Upper lobe of right lung (tissue), 1 donor: ENCODE measurements at regions not wholly inside any gene's neighbourhood (a gene's known extent, or its start where the extent isn't known, plus 50 kb on each side); places are given as distances from the start of the nearest gene placed in this dataset.
A peak's percentile ranks its signal among the peaks of the same experiment; 100 is the strongest.

ENCODE experiments used
- ATAC-seq: fragments of 200-7000 bp; cut with Tn5 transposase; one replicate; pipeline ENCODE4 v1.9.1; 2020; ENCODE audit warnings: mild to moderate bottlenecking, moderate library complexity
- DNase-seq: peaks from one replicate; pipeline ENCODE4 v3.0.0-alpha.2; 2020
- H3K27ac ChIP-seq: fragments of 200-600 bp; one replicate; pipeline ENCODE4 v1.8.0; 2022
- H3K27me3 ChIP-seq: fragments of 200-600 bp; one replicate; pipeline ENCODE4 v1.8.0; 2022; ENCODE audit warnings: mild to moderate bottlenecking
- H3K36me3 ChIP-seq: fragments of 200-600 bp; one replicate; pipeline ENCODE4 v1.8.0; 2022
- H3K4me1 ChIP-seq: fragments of 200-600 bp; one replicate; pipeline ENCODE4 v1.8.0; 2022
- H3K4me3 ChIP-seq: fragments of 200-600 bp; one replicate; pipeline ENCODE4 v1.8.0; 2022; ENCODE audit warnings: mild to moderate bottlenecking
- H3K9me3 ChIP-seq: fragments of 200-600 bp; one replicate; pipeline ENCODE4 v1.8.0; 2022
- intact Hi-C: fragments of 100-400 bp; cut with DNase I; formaldehyde crosslinking; loops from one replicate; pipeline ENCODE4 v1.11.0; 2022
- TF ChIP-seq, protein P1 (sequence below): fragments of 200-600 bp; IDR thresholded peaks from one replicate; pipeline ENCODE4 v1.8.0; 2022; ENCODE audit warnings: antibody characterized with exemption
- donor health status: DM: no; HTN: yes; CAD: no; lungs with severe emphysema.

DNA sequence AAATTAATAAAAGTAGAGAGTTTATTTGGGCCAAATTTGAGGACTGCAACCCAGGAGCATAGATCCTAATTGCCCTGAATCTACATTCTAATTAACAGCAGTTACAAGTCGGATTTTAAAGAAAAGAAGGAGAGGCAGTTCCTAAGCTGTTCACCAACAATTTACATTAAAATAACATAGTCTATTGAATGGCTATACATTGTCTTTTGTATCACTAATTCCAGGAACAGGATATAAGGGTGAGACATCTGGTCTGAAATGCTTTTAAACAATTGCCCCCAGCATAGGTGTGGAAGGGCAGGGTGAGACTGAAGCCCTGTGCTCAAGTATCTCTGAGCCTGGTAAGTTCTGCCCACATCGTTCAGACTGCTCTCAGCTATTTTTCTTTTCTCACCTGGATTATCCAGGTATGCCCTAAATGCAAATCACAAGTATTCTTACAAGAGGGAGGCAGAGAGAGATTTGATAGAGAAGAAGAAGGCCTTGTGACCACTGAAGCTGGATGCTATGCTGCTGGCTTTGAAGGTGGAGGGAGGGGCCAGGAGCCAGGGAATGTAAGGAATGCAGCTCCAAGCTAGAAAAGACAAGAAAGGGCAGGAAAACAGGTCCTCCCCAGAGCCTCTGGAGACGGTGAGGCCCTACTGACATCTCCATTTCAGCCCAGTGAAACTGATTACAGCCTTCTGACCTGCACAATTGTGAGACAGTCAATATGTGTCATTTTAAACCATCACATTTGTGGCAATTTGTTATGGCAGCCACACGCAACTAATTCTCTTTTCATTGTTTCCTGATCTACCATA is 189.4 kb upstream of the ARL4C start:
- peak; percentile 37 for ATAC-seq
- Histone ChIP-seq H3K27ac (no peak overlapping the region), H3K27me3 (no peaks in the 10 kb centered on the region), H3K4me1 (no peaks in the 10 kb centered on the region), H3K9me3 (no peaks in the 10 kb centered on the region), H3K4me3 (no peak overlapping the region), H3K36me3 (no peaks in the 10 kb centered on the region)
- intact Hi-C loops, result no loop called here
- DNase-seq, result no peak
- TF ChIP-seq, protein P1, sequence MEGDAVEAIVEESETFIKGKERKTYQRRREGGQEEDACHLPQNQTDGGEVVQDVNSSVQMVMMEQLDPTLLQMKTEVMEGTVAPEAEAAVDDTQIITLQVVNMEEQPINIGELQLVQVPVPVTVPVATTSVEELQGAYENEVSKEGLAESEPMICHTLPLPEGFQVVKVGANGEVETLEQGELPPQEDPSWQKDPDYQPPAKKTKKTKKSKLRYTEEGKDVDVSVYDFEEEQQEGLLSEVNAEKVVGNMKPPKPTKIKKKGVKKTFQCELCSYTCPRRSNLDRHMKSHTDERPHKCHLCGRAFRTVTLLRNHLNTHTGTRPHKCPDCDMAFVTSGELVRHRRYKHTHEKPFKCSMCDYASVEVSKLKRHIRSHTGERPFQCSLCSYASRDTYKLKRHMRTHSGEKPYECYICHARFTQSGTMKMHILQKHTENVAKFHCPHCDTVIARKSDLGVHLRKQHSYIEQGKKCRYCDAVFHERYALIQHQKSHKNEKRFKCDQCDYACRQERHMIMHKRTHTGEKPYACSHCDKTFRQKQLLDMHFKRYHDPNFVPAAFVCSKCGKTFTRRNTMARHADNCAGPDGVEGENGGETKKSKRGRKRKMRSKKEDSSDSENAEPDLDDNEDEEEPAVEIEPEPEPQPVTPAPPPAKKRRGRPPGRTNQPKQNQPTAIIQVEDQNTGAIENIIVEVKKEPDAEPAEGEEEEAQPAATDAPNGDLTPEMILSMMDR, result no peak

DNA sequence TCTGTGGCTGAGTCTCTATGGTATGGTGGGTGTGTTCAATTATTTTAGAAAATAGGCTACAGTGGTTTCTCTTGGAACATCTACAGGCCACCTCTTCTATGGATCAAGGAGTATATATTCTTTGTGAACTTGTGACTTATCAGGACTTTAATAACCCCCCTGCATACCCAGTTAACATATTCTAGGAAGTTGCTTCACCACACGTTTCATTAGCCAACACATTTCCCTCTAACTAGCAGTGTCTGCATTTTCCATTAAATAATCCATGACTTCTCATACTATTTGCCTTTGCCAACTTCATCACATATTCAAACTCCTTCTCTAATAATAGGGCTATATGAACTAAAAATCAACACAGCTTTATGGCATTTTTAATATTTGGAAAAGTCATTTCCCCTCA is 187.6 kb upstream of the ARL4C start:
- TF ChIP-seq, protein P1, result no peak
- H3K4me1 ChIP-seq, result peaks cover 7% of the 10 kb centered on the region
- H3K27me3 ChIP-seq, result no peaks in the 10 kb centered on the region
- no peaks in the 10 kb centered on the region for H3K9me3 ChIP-seq
- no peak for ATAC-seq
- H3K27ac ChIP-seq, result no peak overlapping the region
- H3K36me3 ChIP-seq, result no peaks in the 10 kb centered on the region
- intact Hi-C loops, result no loop called here
- no peak overlapping the region for H3K4me3 ChIP-seq
- DNase-seq, result no peak

DNA sequence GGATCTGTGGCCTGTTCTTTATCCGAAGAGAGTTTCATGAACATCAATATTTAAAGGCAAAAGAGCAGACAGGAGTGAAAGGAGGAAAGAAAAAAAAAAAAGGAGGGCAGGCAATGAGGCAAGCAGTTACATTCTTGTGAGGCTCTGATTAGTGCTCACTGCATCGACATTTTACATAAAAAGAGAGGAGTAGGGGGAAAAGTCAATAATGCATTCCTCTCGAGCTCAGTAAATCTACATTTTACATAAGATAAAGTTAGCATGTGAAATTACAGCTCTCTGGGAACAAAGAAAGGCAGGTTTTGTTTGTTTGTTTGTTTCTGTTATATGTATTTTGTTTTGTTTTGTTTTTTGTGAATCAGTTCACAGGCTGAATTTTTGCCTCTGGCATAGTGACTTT is 187.1 kb upstream of the ARL4C start:
- intact Hi-C loops, result no loop called here
- ATAC-seq (no peak), DNase-seq (no peak)
- H3K4me3 ChIP-seq, result no peak overlapping the region
- H3K4me1 ChIP-seq, result peaks cover 7% of the 10 kb centered on the region
- TF ChIP-seq, protein P1, result no peak
- H3K36me3 ChIP-seq, result no peaks in the 10 kb centered on the region
- no peaks in the 10 kb centered on the region for H3K9me3 ChIP-seq
- H3K27ac ChIP-seq, result no peak overlapping the region
- no peaks in the 10 kb centered on the region for H3K27me3 ChIP-seq

DNA sequence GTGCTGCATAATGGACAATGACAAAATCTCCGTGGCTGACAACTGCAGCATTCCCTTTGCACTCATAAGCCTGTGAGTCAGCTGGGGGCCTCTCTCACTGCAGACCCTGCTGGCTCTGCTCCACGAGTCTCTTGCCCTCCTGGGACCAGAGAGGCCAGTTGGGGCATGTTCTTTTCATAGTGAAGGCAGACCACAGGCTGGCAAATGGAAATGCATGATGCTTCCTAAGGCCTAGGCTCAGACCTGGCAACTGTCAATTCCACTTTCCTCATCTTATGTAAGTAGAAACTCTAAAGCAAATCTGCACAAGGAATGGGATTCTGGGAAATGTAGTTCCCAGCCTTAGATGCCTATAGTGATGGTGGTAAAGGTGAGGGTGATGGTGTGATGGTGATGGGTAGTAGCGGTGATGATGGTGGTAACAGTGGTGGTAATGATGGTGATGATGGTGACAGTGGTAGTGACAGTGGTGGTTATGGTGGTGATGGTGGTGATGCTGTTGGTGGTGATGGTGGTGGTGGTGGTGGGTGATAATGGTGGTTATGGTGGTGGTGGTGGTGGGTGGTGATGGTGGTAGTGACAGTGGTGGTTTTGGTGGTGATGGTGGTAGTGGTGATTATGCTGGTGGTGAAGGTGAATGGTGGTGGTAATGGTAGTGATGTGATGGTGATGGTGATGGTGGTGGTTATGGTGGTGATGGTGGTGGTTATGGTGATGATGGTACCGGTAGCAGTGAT is 185.8 kb upstream of the ARL4C start:
- H3K27ac ChIP-seq, result no peak overlapping the region

DNA sequence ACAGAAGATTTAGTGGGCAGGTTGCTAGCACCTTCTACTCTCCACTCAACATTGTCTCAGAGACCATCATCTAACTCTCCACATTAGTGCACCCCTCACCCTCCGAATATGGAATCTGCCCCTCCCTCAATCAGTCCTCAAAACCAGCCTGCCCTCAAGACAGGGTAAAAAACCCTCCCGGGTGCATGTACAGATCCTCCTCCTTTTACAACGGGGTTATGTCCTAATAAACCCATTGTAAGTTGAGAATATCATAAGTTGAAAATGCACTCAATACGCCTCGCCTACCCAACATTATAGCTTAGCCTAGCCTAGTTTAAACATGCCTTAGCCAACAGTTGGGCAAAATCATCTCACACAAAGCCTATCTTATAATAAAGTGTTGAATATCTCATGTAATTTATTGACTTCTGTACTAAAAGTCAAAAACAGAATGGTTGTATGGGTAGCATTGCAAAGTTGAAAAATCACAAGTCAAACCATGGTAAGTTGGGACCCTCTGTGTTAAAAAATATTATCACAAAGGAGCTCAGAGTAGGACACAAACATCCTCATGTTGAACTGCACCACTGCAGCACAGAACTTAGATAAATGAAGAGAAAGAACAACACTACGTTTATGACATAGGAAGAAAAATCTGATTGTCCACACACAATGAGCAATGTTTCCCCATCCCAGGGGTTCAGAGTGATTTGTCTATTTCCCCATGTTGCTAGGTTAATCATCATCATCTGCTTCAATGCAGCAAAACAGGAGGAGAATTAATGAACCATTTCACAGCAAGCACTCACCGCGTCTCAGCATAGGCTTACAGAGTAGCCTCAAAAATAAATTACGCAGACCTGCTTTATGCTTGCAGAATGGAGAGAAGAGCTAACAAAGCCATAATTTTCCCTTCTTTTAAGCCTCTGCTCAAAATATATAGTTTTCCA is 184.1 kb upstream of the ARL4C start:
- H3K9me3 ChIP-seq, result no peaks in the 10 kb centered on the region
- no peaks in the 10 kb centered on the region for H3K27me3 ChIP-seq
- no peak overlapping the region for H3K27ac ChIP-seq
- intact Hi-C loops, result no loop called here
- no peak overlapping the region for H3K4me3 ChIP-seq
- DNase-seq (no peak), ATAC-seq (no peak)
- H3K4me1 ChIP-seq, result peaks cover 7% of the 10 kb centered on the region
- TF ChIP-seq, protein P1, result no peak
- H3K36me3 ChIP-seq, result no peaks in the 10 kb centered on the region

More for the DNA sequence above, 185.8 kb upstream of the ARL4C start:
- no peak overlapping the region for H3K4me3 ChIP-seq
- intact Hi-C loops, result no loop called here
- H3K27me3 ChIP-seq, result no peaks in the 10 kb centered on the region
- ATAC-seq (no peak), DNase-seq (no peak)
- H3K9me3 ChIP-seq, result no peaks in the 10 kb centered on the region
- H3K36me3 ChIP-seq, result no peaks in the 10 kb centered on the region
- TF ChIP-seq, protein P1, result no peak
- H3K4me1 ChIP-seq, result peaks cover 7% of the 10 kb centered on the region
